HG03039 (cell line): ENCODE measurements at regions not wholly inside any gene's neighbourhood (a gene's known extent, or its start where the extent isn't known, plus 50 kb on each side); places are given as distances from the start of the nearest gene placed in this dataset.
"Not testable (repeated sequence)": the region's sequence is repeated elsewhere in the genome, so short reads cannot be mapped to it uniquely, and the experiment has no call there.

ENCODE experiments used
- ATAC-seq: cut with Tn5 transposase; IDR thresholded peaks from one replicate; pipeline ENCODE4 v1.9.1; 2021; ENCODE audit warnings: mild to moderate bottlenecking, moderate library complexity; ENCODE audit not compliant: unreplicated experiment

- not testable (repeated sequence) for ATAC-seq
These were observed 108.0 kb upstream of the LNX1 start for GRCh38 chr4:53699310-53699709.

DNA sequence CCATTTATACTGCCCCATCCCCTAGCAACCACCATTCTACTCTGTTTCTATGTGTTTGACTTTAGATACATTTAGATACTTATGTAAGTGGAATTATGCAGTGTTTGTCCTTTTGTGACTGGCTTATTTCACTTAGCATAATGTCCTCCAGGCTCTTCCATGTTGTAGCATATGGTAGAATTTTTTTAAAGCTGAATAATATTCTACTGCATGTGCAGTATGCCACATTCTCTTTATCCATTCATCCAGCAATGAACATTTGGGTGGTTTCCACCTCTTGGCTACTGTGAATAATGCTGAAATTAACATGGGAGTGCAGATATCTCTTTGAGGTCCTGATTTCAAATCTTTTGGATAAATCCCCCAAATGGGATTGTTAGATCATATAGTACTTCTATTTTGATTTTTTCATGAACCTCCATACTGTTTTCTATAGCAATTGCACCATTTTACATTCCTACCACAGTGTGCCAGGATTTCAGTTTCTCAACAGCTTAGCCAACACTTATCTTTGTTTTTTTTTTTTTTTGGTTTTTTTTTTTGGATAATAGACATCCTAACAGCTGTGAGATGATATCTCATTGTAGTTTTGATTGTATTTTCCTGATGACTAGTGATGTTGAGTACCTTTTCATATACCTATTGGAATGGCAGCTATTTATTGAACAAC lies 105.9 kb upstream of the LNX1 start:
- ATAC-seq: no peak

DNA sequence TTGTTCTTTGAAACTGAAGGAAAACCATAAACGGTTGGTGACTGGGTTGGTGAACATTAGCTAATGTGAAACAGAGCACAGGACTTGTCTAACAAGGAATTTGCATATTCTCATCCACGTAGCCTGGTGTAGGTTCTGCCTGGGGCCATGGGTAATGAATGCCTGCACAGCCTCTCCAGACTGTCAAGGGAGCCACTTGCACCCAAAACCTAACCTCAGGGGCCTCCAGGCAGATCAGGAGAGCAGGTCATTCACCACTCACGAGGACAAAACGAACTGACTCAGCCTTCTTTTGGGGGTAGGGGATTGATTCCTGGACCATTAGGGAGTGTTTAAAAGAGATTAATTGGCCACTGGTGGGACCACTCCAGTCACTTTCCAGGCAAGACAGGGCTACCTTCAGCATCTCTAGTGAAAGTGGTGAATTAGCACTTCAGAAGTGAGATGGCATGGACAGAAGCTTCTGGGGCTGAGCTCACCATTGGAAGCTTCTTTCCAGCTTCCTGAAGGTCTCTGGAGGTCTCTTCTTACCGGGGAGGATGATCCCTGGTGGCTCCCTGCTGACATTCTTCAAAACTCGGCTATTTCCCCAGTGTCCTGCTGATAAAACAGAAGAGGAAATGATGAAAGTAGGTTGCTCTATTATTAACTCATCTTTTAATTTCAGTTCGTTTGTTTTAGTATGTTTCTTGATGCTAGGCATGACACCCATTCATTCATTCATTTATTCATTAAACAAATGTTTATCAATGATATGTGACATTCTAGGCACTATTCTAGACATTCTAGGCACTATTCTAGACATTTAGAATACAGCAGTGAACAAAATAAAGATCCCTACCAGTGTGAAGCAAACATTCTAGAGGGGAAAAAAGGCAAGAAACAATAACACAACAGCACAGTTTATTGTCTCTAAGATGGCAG lies 104.5 kb upstream of the LNX1 start:
- ATAC-seq: peak; percentile 83

- ATAC-seq: no peak
These were observed 103.4 kb upstream of the LNX1 start for GRCh38 chr4:53694666-53695065.

DNA sequence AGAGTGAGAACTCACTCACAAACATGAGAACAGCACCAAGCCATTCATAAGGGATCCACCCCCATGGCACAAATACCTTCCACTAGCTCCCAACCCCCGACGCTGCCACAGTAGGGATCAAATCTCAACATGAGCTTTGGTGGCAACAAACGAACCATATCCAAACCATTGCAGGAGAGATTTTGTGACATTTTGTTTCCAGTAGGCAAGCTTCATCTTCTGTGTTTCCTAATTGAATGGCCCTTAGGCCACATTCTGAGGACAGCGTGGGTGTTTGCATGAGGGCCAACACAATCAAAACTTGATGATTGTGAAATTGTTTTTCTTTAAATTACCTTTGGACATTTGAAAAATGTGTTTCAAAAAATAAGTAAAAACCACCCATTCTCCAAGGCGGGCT lies 102.6 kb upstream of the LNX1 start:
- no peak for ATAC-seq

DNA sequence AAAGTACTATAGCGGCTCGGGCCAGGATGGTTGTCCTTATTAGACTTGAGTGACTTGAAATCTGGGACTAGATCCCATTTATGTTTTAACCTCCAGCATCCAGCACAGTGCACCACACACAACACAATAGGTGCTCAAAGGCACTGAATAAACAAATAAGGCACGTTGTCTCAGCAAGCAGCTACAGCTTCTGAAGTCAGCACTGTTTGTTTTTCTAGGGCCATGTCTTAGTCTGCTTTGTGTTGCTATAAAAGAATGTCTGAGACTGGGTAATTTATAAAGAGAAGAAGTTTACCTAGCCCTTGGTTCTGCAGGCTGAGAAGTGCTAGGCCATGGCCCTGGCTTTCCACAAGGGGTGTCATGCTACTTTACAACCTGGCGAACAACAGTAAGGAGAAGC lies 102.1 kb upstream of the LNX1 start:
- no peak for ATAC-seq

- peak; percentile 91 for ATAC-seq
These were observed 97.0 kb upstream of the LNX1 start for GRCh38 chr4:53688186-53688790.

DNA sequence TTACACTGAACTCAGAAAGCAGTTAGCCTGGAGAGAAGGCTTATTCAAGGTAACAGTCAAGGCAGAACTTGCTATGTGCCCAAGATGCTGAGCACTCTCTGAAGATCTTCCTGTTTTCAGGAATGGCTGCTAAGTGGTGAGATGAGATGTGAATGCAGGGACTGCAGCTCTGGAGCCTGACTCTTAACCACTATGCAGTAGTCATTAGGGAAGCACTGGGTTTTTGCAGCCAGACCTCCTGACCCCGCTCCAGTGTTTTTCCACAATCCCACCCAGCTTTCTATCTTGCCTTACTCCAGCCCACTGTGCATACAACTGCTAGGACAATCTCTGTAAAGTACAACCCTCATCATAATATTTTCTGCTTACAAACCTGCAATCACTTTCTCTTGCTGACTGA lies 95.2 kb upstream of the LNX1 start:
- no peak for ATAC-seq

- no peak for ATAC-seq
These were observed 93.1 kb upstream of the LNX1 start for GRCh38 chr4:53684136-53685130.

DNA sequence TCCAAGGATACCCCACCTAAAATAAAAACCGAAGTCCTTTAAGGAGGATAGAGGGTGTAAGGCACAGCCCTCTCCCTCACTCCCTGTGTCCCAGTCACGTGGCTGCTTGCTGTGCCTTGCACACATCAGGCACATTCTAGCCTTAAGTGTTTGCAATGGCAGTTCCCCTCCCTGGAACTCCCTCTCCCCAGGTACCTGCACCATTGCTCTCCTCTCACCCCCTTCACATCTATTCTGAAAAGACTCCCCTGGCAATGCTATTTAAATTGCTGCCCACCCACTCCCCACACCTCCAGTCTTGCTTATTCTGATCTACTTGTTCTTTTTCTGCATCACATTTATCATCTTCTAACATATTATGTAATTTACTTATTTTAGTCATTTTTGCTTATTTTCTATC lies 91.6 kb upstream of the LNX1 start:
- no peak for ATAC-seq

GRCh38 chr4:53682196-53682595 lies 90.9 kb upstream of the LNX1 start:
- ATAC-seq: no peak

- no peak for ATAC-seq
These were observed 89.3 kb upstream of the LNX1 start for GRCh38 chr4:53680598-53680997.

DNA sequence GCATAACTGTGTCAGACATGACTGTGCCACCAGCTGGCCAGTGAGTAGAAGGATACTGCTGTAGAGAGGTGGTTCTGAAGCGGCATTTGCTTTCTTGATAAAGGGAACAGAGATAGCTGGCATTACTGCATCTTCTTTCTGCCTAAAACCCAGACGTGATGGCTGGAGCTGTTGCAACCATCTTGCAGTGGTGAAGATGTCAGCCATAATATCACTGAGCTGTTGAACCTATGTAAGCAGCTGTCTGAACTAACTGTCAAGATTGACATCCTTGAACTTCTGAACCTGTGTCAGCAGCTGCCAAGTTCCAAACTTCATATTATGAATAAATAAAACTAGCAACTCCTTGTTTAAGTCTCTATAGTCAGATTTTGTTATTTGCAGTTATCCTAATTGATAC lies 88.9 kb upstream of the LNX1 start:
- no peak for ATAC-seq

GRCh38 chr4:53676402-53676871 lies 85.2 kb upstream of the LNX1 start:
- no peak for ATAC-seq

- ATAC-seq: no peak
These were observed 83.6 kb upstream of the LNX1 start for GRCh38 chr4:53674903-53675302.

DNA sequence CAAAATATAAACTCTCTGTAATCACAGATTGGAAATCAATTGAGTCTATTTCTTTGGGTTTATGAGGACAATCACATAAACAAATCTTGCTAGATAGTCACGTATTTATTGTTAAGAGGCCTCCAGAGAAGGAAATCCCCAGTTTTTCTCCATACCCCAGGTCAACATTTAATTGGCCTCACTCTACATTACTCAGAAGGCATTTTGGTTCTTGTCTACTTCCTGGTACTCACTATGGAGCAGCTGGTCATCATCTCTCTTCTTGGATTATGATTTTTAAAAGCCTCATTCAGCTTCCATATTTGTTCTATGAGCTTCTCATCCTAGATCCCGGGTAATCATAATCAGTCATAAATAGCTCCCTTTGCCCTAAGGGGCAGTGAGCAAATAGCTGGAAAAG lies 81.6 kb upstream of the LNX1 start:
- no peak for ATAC-seq

DNA sequence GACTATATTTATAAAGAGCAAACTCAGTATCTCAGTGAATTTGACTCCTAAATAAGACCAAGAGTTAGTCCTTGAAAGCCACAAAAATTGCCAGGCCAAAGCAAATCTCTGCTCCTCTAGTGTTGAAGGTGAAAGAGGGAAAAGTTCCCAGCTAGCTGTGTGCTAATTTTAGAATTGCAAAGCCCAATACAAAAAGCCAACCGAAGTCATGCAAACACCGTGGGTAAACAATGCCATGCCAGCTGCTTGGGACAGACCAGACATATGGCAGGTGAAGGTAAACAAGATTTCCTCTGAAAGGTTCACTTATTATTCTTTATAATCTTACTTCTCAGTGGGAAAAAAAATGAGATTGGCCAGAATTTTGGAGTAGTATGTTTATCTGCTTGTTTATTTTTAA lies 80.5 kb upstream of the LNX1 start:
- no peak for ATAC-seq

- ATAC-seq: no peak
These were observed 68.5 kb upstream of the LNX1 start for GRCh38 chr4:53659737-53660136.

DNA sequence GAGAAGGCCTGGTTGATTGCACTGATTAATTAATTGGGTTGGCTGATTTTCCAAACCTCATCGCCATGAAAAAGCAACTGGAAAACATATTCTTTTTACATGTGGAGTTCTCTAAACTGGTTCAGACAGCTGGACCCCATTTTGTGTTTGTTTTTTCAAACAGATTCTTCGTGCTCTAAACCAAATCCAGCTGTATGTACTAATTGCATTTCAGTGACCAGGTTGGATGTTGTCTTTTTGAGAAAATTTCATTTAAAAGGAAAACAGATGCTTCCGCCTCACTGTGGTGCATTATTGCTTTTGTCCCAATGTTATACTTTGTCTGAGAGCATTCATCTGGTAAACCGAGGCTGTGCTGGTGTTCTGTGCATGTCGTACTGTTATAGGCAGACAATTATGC lies 67.8 kb upstream of the LNX1 start:
- ATAC-seq: no peak

DNA sequence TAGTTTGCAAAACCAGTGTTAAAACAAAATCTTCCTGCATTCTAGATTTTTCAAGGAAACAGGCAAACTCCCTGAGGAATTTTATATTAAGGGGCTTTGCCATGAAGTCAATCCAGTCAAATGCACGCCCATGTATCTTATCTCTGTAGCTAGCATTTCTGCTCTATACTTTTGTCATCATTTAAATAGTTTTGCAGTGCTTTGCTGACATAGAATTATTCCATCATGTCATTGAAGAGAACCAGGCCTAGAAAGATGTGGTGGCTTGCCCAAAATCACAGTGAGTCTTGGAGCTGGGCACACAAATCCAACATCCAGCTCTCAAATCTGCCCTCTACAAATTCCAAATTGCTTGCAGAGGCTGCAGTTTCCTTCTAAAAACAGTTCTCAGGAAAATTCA lies 66.7 kb upstream of the LNX1 start:
- ATAC-seq: no peak
